HG02852 (cell line): ENCODE measurements at regions not wholly inside any gene's neighbourhood (a gene's known extent, or its start where the extent isn't known, plus 50 kb on each side); places are given as distances from the start of the nearest gene placed in this dataset.

Source experiments
- ATAC-seq: cut with Tn5 transposase; IDR thresholded peaks from one replicate; pipeline ENCODE4 v1.9.1; 2021; ENCODE audit warnings: mild to moderate bottlenecking, moderate library complexity; ENCODE audit not compliant: unreplicated experiment

DNA sequence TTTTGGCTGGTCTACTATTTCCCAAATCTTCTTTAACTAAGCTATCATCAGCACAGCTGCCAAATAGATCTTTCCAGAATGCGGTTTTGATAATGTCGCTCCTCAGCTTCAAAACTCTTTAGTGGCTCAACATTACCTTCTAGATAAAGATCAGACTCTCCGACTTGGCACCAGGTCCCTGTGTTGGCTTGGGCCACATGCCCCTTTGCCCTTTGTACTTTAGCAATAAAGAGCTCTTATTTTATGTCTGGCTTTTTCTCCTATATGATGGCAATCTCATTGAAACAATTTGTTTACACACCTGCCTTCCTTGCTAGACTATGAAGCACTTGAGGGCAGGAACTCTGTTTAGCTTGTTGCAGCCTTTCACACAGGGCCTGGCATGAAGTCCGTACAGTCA lies 128.9 kb upstream of the GATA6 start:
- ATAC-seq: no peak

DNA sequence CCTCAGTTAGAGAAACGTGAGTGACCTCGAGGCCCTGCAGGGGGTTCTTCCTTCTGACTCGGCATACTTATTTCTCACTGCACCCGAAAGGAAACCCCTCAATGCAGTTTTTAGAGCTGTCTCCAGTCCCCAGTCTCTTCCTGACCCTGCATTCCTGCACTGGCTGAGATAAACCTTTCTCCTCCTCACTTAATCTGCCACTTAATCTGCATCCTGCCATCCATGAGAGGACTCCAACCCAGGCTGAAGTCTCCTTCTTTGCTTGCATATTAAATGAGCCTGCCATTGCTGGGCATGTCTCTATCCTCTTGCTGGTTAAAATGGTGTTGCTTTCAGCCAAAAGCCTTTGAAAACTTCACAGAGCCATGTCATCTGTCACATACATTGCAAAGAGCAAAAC lies 125.6 kb upstream of the GATA6 start:
- ATAC-seq: no peak

GRCh38 chr18:22044474-22045220 lies 124.7 kb upstream of the GATA6 start:
- no peak for ATAC-seq

- ATAC-seq: no peak
These were observed 124.0 kb upstream of the GATA6 start for GRCh38 chr18:22045221-22045918.

- no peak for ATAC-seq
These were observed 122.9 kb upstream of the GATA6 start for GRCh38 chr18:22046473-22046872.

- no peak for ATAC-seq
These were observed 121.9 kb upstream of the GATA6 start for GRCh38 chr18:22047485-22047884.

GRCh38 chr18:22048221-22048620 lies 121.2 kb upstream of the GATA6 start:
- no peak for ATAC-seq

DNA sequence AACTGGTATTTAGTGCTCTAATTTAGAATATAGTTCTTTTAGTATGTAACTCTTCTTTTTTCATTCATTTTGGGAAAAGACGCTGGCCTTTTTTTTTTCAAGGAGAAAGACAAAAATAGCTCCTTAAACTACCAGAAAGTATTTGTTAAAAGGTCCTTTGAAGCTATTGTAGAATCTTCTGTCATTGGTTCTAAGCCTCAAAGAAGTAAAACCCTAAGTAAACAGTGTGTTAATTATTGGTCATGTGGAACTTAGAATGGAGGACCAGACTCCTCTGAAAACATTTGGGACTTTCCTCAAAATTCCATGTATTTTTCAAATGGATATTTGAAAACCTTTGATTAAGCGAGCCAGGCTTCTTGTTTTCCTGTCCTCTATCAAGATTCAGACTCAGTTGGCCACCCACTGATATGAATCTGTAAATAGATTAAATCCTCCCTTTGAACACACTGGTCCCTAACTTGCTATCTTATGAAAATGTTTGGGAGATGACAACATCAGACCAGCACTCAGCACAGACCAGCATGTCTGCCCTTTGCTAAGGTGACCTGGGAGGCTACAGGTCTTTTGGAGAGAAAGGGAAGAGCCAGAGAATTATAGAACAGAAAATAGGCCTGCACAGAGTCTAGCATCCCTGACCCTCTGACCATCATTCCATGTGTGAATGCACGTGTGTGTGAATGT lies 120.3 kb upstream of the GATA6 start:
- ATAC-seq: no peak

DNA sequence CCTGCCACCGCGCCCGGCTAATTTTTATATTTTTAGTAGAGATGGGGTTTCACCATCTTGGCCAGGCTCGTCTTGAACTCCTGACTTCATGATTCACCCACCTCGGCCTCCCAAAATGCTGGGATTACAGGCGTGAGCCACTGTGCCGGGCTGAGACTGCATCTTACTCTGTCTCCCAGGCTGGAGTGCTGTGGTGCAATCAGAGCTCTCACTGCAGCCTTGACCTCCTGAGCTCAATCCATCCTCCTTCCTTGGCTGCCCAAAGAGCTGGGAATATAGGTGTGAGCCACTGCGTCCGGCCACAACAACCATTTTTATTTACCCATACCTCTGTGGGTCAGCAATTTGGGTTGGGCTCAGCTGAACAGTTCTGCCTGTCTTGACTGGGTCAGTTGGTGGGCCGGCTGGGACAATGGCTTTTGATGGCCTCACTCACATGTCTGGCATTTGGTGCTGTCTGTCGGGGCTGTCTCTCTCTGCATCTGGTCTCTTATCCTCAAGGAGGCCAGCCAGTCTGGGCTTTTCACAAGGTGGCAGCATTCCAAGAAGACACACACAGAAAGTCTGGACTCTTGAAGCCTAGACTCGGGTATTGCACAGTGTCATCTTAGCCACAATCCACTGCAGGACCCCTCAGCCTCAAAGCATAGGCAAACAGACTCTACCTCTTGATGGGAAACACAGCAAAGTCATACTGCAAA lies 116.8 kb upstream of the GATA6 start:
- ATAC-seq: no peak

GRCh38 chr18:22055466-22056238 lies 113.7 kb upstream of the GATA6 start:
- ATAC-seq: no peak

GRCh38 chr18:22056950-22057349 lies 112.4 kb upstream of the GATA6 start:
- ATAC-seq: no peak

DNA sequence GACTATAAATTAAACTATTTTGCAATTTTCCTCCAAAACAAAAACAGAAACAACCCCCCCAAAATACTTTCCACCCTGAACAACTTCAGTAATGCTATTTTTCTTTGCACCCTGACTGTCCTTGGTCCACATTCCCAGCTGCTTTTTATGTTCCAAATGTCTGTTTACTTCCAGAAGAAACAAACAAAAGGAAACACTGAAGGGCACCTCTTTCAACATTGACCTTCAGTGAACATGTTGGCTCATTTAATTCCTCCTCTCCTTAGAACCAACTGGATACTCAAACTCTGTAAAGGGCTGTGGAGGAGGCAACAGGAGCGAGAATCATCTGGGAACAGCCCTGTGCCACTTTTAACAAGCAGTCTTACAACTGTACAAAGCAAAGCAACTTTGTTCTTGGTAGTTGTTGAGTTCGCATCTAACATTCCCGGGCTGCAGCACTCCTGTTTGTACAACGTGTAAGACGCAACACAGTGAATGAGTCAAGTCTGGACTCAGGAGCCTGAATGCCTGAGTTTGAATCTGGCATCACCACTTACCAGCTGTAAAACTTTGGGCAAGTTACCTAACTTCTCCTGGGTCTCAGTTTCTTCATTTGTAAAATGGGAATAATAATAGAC lies 111.4 kb upstream of the GATA6 start:
- ATAC-seq: no peak

DNA sequence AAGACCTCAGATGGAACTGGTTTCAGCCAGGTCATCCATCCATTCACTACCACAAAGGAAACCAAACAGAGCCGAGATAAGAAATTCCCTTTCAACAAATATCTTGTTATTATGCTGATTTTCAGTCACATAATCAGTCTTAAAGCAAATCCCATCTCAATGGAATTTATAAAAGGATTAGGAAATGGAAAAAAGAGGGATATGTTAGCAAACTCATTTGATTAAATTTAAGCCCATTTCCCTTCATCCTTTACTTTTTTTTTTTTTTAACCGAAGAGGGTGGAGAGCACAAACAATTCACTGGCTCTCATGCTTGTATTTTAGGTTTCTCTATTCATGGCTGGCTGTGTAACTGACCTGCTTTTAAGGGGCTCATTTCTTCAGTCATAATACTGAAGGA lies 109.0 kb upstream of the GATA6 start:
- ATAC-seq: no peak

- ATAC-seq: no peak
These were observed 106.3 kb upstream of the GATA6 start for GRCh38 chr18:22063102-22063501.

DNA sequence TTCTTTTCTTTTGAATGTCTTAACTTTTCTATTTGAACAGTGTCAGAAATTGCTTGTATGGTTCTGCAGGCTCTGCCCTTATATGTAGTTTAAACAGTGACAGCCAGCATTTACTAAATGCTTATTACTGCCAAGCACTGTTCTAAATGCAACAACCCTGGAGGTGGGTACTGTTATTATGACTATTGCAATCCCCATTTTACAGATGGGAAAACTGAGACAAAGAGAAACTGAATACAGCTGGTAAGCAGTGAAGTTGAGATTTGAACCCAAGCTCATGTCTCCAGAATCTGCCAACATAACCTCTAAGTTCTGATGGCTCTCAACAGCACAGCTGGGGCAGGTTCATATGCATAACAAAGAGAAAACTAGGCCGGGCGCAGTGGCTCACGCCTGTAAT lies 105.7 kb upstream of the GATA6 start:
- ATAC-seq: no peak

GRCh38 chr18:22064581-22064980 lies 104.8 kb upstream of the GATA6 start:
- ATAC-seq: no peak

DNA sequence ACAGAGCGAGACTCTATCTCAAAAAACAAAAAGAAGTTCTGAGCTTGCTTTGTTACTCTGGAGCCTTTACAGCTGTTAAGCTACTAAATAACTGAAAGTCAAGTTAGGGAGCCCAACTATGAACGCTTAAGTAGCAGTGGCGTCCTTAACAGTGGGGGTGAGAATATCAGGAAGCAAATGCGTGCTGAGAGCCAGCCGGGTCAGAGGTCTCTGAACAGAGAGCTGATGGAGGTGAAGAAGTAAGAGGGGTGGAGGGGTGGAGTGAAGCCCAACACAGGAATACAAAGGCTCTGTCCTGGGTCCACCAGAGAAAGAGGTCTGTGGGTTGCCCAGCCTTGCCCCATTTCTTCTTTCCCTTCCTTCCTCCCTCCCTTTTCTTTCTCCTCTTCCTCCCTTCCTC lies 104.1 kb upstream of the GATA6 start:
- no peak for ATAC-seq

DNA sequence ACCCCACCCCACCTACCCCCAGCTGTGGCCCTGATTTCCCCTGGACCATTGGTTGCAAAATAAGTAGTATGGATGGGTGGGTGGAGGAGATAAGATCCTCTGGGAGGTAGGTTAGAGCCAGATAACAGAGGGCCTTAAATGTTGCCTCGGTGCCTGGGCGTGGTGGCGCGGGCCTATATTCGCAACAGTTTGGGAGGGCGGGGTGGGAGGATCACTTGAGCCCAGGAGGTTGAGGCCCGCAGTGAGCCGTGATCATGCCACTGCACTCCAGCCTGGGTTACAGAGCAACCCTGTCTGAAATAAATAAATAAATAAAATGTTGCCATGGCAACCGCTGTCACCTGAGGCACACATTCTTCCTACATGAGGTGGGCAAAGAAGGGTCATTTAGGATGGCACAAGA lies 103.3 kb upstream of the GATA6 start:
- no peak for ATAC-seq

GRCh38 chr18:22067109-22067508 lies 102.3 kb upstream of the GATA6 start:
- no peak for ATAC-seq

DNA sequence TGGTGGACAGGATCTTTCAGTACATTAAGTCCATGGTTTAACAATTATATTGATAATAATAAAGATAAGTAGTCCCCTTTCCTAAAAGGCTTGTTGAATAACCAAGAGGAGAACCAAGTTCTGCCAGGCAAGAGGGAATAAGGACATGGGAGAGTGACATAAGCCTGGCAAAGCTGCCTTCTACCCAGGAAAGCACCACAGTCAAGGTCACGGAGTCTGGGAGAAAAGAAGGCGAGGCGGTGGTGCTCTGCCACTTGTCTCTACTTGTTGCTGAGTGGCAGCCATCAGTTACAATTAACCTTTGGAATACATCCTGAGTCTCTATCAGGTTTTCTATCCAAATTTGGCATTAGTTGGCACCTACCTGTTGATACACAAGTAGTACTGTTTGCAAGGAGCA lies 101.7 kb upstream of the GATA6 start:
- no peak for ATAC-seq
